ENCODE measurements at regions not wholly inside any gene's neighbourhood (a gene's known extent, or its start where the extent isn't known, plus 50 kb on each side); places are given as distances from the start of the nearest gene placed in this dataset.

- Histone ChIP-seq H3K4me2 (no peak overlapping the region), H3K4me3 (ENCODE audit: low read depth in 2 of 2, low read length in 1 of 2) (no peak overlapping the region), H3K36me3 (replicated peaks in 1 of 2; ENCODE audit: control insufficient read depth in 1 of 2, insufficient read depth in 2 of 2, low read length in 1 of 2) (no peaks in the 10 kb centered on the region), H3K27ac (ENCODE audit: low read depth in 2 of 2, low read length in 1 of 2) (no peak overlapping the region), H2AFZ (ENCODE audit: low read depth) (no peak overlapping the region), H4K20me1 (ENCODE audit: insufficient read depth) (no peaks in the 10 kb centered on the region), H3K9me2 (no peaks in the 10 kb centered on the region), H3K4me1 (ENCODE audit: control insufficient read depth in 1 of 2, insufficient read depth in 2 of 2, low read depth in 1 of 2, low read length in 1 of 2) (no peaks in the 10 kb centered on the region), H3K9ac (no peak overlapping the region), H3K79me2 (ENCODE audit: insufficient read depth) (no peaks in the 10 kb centered on the region), H3K27me3 (ENCODE audit: insufficient read depth) (peaks cover 34% of the 10 kb centered on the region), H3F3A (replicated peaks; ENCODE audit: insufficient read depth) (no peaks in the 10 kb centered on the region), H3K9me3 (no peaks in the 10 kb centered on the region)
- POLR2A ChIA-PET: no interaction called here
- CTCF ChIA-PET: no interaction called here
- 34% methylated on average over 27 of the region's 28 CpGs for WGBS (ENCODE audit: low lambda C conversion rate)
- no peak for DNase-seq
- no peak for TF ChIP-seq MXI1 (IDR thresholded peaks at IDR 0.05; ENCODE audit: low read depth, low read length)
- no peak for TF ChIP-seq JUND (IDR thresholded peaks at IDR 0.05)
- TF ChIP-seq MEF2A (IDR thresholded peaks at IDR 0.05; ENCODE audit: borderline replicate concordance, low read depth): no peak
- TF ChIP-seq SIN3A (IDR thresholded peaks at IDR 0.05; ENCODE audit: borderline replicate concordance, low read depth, low read length): no peak
- TF ChIP-seq, protein P1, sequence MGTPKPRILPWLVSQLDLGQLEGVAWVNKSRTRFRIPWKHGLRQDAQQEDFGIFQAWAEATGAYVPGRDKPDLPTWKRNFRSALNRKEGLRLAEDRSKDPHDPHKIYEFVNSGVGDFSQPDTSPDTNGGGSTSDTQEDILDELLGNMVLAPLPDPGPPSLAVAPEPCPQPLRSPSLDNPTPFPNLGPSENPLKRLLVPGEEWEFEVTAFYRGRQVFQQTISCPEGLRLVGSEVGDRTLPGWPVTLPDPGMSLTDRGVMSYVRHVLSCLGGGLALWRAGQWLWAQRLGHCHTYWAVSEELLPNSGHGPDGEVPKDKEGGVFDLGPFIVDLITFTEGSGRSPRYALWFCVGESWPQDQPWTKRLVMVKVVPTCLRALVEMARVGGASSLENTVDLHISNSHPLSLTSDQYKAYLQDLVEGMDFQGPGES (IDR thresholded peaks at IDR 0.05; ENCODE audit: low read depth, low read length): no peak
- TF ChIP-seq USF1 (IDR thresholded peaks at IDR 0.05; ENCODE audit: borderline replicate concordance, low read depth): no peak
- no peak for TF ChIP-seq FOSL2 (IDR thresholded peaks at IDR 0.05; ENCODE audit: borderline replicate concordance, low read depth)
- no peak for TF ChIP-seq EP300 (IDR thresholded peaks at IDR 0.05; ENCODE audit: borderline replicate concordance in 1 of 2, low read depth in 1 of 2, low read length in 1 of 2)
- no peak for TF ChIP-seq ELF1 (IDR thresholded peaks at IDR 0.05)
Measured at GRCh38 chr20:63129991-63130657, 85.8 kb downstream of the YTHDF1 start.

GRCh38 chr20:63129376-63129965 lies 86.5 kb downstream of the YTHDF1 start:
- H3K9me2 ChIP-seq: no peaks in the 10 kb centered on the region
- CTCF ChIA-PET: no interaction called here

More at GRCh38 chr20:63129376-63129965, 86.5 kb downstream of the YTHDF1 start:
- no peak for DNase-seq
- H3K4me3 ChIP-seq (ENCODE audit: low read depth in 2 of 2, low read length in 1 of 2): no peak overlapping the region
- H3K27me3 ChIP-seq (ENCODE audit: insufficient read depth): peaks cover 34% of the 10 kb centered on the region
- H3K9ac ChIP-seq: no peak overlapping the region
- 33% methylated on average over 9 of the region's 9 CpGs for WGBS (ENCODE audit: low lambda C conversion rate)
- H4K20me1 ChIP-seq (ENCODE audit: insufficient read depth): no peaks in the 10 kb centered on the region
- TF ChIP-seq, protein P2, sequence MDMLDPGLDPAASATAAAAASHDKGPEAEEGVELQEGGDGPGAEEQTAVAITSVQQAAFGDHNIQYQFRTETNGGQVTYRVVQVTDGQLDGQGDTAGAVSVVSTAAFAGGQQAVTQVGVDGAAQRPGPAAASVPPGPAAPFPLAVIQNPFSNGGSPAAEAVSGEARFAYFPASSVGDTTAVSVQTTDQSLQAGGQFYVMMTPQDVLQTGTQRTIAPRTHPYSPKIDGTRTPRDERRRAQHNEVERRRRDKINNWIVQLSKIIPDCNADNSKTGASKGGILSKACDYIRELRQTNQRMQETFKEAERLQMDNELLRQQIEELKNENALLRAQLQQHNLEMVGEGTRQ (IDR thresholded peaks at IDR 0.05; ENCODE audit: borderline replicate concordance, low read depth, low read length): no peak
- TF ChIP-seq USF1 (IDR thresholded peaks at IDR 0.05; ENCODE audit: borderline replicate concordance, low read depth) (no peak), RFX5 (IDR thresholded peaks at IDR 0.05; ENCODE audit: low read length) (no peak), RCOR1 (IDR thresholded peaks at IDR 0.05; ENCODE audit: low read length) (no peak)
- H3K36me3 ChIP-seq (replicated peaks in 1 of 2; ENCODE audit: control insufficient read depth in 1 of 2, insufficient read depth in 2 of 2, low read length in 1 of 2): no peaks in the 10 kb centered on the region
- H3K79me2 ChIP-seq (ENCODE audit: insufficient read depth): no peaks in the 10 kb centered on the region
- no peaks in the 10 kb centered on the region for H3F3A ChIP-seq (replicated peaks; ENCODE audit: insufficient read depth)
- H3K4me2 ChIP-seq: no peak overlapping the region
- no peaks in the 10 kb centered on the region for H3K4me1 ChIP-seq (ENCODE audit: control insufficient read depth in 1 of 2, insufficient read depth in 2 of 2, low read depth in 1 of 2, low read length in 1 of 2)
- no peak overlapping the region for H3K27ac ChIP-seq (ENCODE audit: low read depth in 2 of 2, low read length in 1 of 2)
- POLR2A ChIA-PET: no interaction called here
- no peaks in the 10 kb centered on the region for H3K9me3 ChIP-seq
- H2AFZ ChIP-seq (ENCODE audit: low read depth): no peak overlapping the region

Data from SK-N-SH (cell line).